ENCODE measurements at regions not wholly inside any gene's neighbourhood (a gene's known extent, or its start where the extent isn't known, plus 50 kb on each side); places are given as distances from the start of the nearest gene placed in this dataset.
"Not testable (repeated sequence)": the region's sequence is repeated elsewhere in the genome, so short reads cannot be mapped to it uniquely, and the experiment has no call there.

- H3K9me3 Mint-ChIP-seq; intact Hi-C loops (cut with micrococcal nuclease); DNase-seq: not testable (repeated sequence)
Measured at GRCh38 chr9:40592406-40592805, 536.1 kb downstream of the FOXD4L6 start.

GRCh38 chr9:40591915-40592314 lies 536.6 kb downstream of the FOXD4L6 start:
- H3K4me3 Mint-ChIP-seq; intact Hi-C loops (cut with micrococcal nuclease); H3K36me3 Mint-ChIP-seq (ENCODE audit: low read depth); H3K27me3 Mint-ChIP-seq; H3K27ac Mint-ChIP-seq; H3K4me1 Mint-ChIP-seq; H3K9me3 Mint-ChIP-seq: not testable (repeated sequence)
- DNase-seq = peak; percentile 50

More at GRCh38 chr9:40592406-40592805, 536.1 kb downstream of the FOXD4L6 start:
- H3K27ac Mint-ChIP-seq; H3K4me3 Mint-ChIP-seq; H3K27me3 Mint-ChIP-seq; H3K4me1 Mint-ChIP-seq; H3K36me3 Mint-ChIP-seq (ENCODE audit: low read depth): not testable (repeated sequence)

- H3K9me3 Mint-ChIP-seq; H3K4me3 Mint-ChIP-seq; H3K4me1 Mint-ChIP-seq; intact Hi-C loops (cut with micrococcal nuclease); H3K27me3 Mint-ChIP-seq; H3K36me3 Mint-ChIP-seq (ENCODE audit: low read depth); H3K27ac Mint-ChIP-seq: not testable (repeated sequence)
- peak; percentile 41 for DNase-seq
Measured at GRCh38 chr9:40587475-40588195, 540.8 kb downstream of the FOXD4L6 start.

- DNase-seq = peak; percentile 60
- H3K36me3 Mint-ChIP-seq (ENCODE audit: low read depth); H3K9me3 Mint-ChIP-seq; H3K27me3 Mint-ChIP-seq; intact Hi-C loops (cut with micrococcal nuclease); H3K4me1 Mint-ChIP-seq; H3K27ac Mint-ChIP-seq: not testable (repeated sequence)
- peak overlapping the region; percentile 45 for H3K4me3 Mint-ChIP-seq
Measured at GRCh38 chr9:40584039-40584438, 544.4 kb downstream of the FOXD4L6 start.

- H3K9me3 Mint-ChIP-seq = not testable (repeated sequence)
Measured at GRCh38 chr9:40583230-40583629, 545.3 kb downstream of the FOXD4L6 start.

GRCh38 chr9:40578908-40579307 lies 549.6 kb downstream of the FOXD4L6 start:
- H3K27ac Mint-ChIP-seq; H3K27me3 Mint-ChIP-seq; DNase-seq; H3K36me3 Mint-ChIP-seq (ENCODE audit: low read depth); H3K9me3 Mint-ChIP-seq; intact Hi-C loops (cut with micrococcal nuclease); H3K4me1 Mint-ChIP-seq; H3K4me3 Mint-ChIP-seq: not testable (repeated sequence)

More at GRCh38 chr9:40583230-40583629, 545.3 kb downstream of the FOXD4L6 start:
- H3K27ac Mint-ChIP-seq; H3K36me3 Mint-ChIP-seq (ENCODE audit: low read depth); H3K4me1 Mint-ChIP-seq; H3K27me3 Mint-ChIP-seq; intact Hi-C loops (cut with micrococcal nuclease): not testable (repeated sequence)
- peak; percentile 47 for DNase-seq
- H3K4me3 Mint-ChIP-seq = peak overlapping the region; percentile 44

Data from activated CD4-positive, alpha-beta T cell treated with anti-CD3 and anti-CD28 coated beads, Interleukin-2, amount 10 ng/mL, durations not matched to agents 24 days and 14 days (primary cell).